Ishikawa (cell line): ENCODE measurements at regions not wholly inside any gene's neighbourhood (a gene's known extent, or its start where the extent isn't known, plus 50 kb on each side); places are given as distances from the start of the nearest gene placed in this dataset.

ENCODE experiments used
- CEBPB ChIP-seq: IDR thresholded peaks from 2 replicates; pipeline ENCODE4 v1.6.1; 2012
- EGR1 ChIP-seq: IDR thresholded peaks from 2 replicates; pipeline ENCODE4 v1.6.1; 2012
- REST ChIP-seq: IDR thresholded peaks from 2 replicates; pipeline ENCODE4 v1.6.1; 2012; ENCODE audit warnings: low read depth, mild to moderate bottlenecking
- TAF1 ChIP-seq: IDR thresholded peaks from 2 replicates; pipeline ENCODE4 v1.6.1; 2012; ENCODE audit warnings: low read depth, mild to moderate bottlenecking
- TEAD4 ChIP-seq: IDR thresholded peaks from 2 replicates; pipeline ENCODE4 v1.6.1; 2012
- USF1 ChIP-seq: IDR thresholded peaks from 2 replicates; pipeline ENCODE4 v1.6.1; 2012

- no peak for TF ChIP-seq USF1
- no peak for TF ChIP-seq EGR1
- TF ChIP-seq TEAD4: no peak
- no peak for TF ChIP-seq REST
- no peak for TF ChIP-seq TAF1
- no peak for TF ChIP-seq CEBPB
Measured at GRCh38 chr14:44662250-44662891, 155.3 kb upstream of the FSCB start.
